Inflammatory macrophage (primary cell): ENCODE measurements at regions not wholly inside any gene's neighbourhood (a gene's known extent, or its start where the extent isn't known, plus 50 kb on each side); places are given as distances from the start of the nearest gene placed in this dataset.

Experiments used
- DNase-seq, 2 donors: peaks; one replicate each; pipeline ENCODE4 v3.0.0-alpha.2; 2020 to 2022

DNA sequence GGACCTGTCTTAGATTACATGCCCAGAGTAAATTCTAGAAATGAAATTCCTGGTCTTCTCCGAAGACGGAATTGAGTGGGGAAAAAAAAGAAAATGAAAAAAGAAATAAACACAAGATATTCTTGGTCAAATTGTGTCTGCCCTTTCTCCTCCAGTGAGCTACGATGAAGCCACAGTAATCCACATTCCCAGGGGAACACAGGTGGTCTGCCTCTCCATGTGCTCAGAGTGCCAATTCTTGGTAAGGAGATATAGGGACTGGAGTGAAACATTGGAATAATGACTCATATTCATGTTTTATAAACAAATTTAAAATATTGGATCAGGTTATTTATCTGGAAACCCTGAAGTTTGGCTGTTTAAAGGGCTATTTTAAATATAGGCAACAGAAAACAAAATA is 54.2 kb upstream of the MGST2 start:
- no peak for DNase-seq

DNA sequence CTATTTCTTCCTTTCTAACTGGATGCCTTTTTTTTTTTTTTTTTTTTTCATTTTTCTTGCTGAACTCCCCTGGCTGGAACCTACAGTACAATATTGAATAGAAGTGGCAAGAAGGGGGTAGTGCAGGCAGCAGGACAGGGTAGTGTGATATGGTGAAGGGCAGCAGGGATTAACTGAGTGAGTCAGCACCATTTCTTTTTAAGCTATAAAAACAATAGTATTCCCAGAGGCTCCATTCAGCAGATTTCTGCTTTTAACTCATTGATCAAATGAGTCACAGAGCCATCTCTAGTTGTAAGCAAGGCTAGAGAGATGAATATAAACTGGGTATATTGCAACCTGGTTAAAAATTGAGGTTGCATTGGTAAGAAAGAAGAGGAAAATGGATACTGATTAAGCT is 53.6 kb upstream of the SETD7 start:
- DNase-seq = no peak

DNA sequence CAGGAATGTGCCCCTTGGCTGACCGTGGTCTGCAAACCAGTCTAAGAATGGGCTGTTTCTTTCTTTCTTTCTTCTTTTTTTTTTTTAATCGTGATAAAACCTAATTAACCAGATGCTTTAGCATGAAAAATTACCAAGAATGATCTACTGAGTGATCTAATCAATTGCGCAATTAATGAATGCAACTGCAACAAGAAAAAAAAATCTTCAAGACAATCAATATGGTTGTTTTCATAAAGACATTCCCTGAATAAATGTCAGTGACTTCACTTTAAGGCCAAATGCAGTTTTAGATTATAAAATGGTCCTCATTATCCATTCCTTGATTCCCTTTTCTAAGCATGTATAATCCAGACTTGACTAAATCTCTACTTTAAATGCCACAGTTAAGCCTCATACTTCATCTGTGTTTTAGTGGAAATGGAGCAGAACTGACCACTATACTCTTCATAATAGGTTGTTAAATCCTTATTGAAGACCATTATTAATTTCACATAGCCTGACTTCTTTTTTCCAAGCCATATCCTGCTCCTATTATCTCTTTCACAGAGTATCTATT is 51.6 kb upstream of the SETD7 start:
- no peak for DNase-seq

DNA sequence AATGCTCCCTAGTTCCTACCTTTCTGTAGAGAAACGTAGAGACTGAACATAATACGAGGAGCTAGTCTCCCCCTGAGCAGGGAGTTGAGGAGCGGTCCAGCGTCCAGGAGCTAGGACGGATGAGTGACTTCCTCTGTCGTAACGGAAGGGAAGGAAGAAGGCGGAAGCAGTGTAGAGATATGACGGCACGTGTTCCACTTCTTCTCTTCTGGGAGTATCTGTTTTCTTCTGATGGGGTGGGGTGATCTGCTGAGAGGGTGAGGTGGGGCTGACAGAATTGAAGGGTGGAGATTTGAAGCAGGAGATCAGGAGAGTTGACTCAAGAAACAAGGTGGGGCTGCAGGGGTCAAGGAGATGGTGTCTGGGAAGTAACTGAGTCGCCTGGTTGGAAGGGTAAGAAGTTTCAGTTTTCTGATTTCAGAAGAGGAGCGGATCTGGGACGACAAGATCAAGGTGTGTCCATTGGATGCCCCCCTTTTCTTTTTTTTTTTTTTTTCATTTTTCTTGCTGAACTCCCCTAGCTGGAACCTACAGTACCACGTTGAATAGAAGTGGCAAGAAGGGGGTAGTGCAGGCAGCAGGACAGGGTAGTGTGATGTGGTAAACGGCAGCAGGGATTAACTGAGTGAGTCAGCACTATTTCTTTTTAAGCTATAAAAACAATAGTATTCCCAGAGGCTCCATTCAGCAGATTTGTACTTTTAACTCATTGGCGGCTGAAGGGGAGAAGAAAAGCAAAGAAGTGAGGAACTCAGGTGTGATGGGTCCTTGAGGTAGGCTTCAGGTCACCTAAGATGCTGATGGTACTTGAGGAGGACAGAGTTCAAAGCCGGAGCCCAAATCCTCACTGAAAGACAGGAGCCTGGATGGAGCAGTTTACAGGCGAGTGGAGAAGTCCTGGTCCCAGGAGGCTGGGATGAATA is 50.8 kb upstream of the SETD7 start:
- peak; percentile 26 to 27 for DNase-seq

DNA sequence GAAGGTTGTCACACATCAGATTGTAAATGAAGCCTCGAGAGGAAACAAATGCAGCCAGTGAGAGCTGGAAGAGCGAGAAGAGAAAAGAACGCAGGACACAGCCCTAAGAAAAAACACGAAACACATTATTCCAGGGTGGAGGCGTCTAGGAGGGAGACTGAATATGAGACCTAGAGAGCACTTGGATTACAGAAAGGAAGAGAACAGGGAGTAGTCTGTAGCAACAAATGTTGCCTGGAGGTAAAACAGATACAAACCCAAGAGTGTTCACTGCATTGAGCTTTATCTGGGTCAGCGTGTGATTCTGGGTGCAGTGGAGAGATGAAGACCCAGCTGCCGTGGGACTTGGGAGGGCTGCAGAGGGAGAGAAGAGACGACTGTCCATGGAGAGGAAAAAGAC is 50.1 kb upstream of the SETD7 start:
- DNase-seq = no peak
